Prostate gland (tissue), 2 donors: ENCODE measurements at regions not wholly inside any gene's neighbourhood (a gene's known extent, or its start where the extent isn't known, plus 50 kb on each side); places are given as distances from the start of the nearest gene placed in this dataset.

Experiments
- DNase-seq: peaks from one replicate; pipeline ENCODE4 v3.0.0-alpha.2; 2019; ENCODE audit warnings: low spot score
- H3K27ac ChIP-seq, 2 donors: fragments of 200-600 bp; sonication (generic); 2 replicates each; pipeline ENCODE4 v1.5.1; 2017 to 2019
- H3K27me3 ChIP-seq: fragments of 200-600 bp; sonication (generic); replicated peaks from 2 replicates; pipeline ENCODE4 v1.5.1; 2019; ENCODE audit not compliant: insufficient read depth
- H3K36me3 ChIP-seq, 2 donors: fragments of 200-600 bp; sonication (generic); 1 replicate in 1 of 2; 2 replicates in 1 of 2; pipeline versions ENCODE4 v1.5.1 to v1.8.1; 2017 to 2019
- H3K4me1 ChIP-seq: fragments of 200-600 bp; sonication (generic); replicated peaks from 2 replicates; pipeline ENCODE4 v1.5.1; 2019
- H3K4me3 ChIP-seq, 2 donors: fragments of 200-600 bp; sonication (generic); 2 replicates each; pipeline ENCODE4 v1.5.1; 2017 to 2019
- H3K9me3 ChIP-seq: fragments of 200-600 bp; sonication (generic); 2 replicates; pipeline ENCODE4 v1.5.1; 2017
- POLR2A ChIP-seq: fragments of 450-650 bp; IDR thresholded peaks from one replicate; pipeline ENCODE4 v1.6.1; 2016; ENCODE audit warnings: antibody characterized with exemption, mild to moderate bottlenecking
- POLR2AphosphoS5 ChIP-seq: sonication (generic); formaldehyde crosslinking; IDR thresholded peaks from one replicate; pipeline ENCODE4 v1.6.1; 2017; ENCODE audit warnings: antibody characterized with exemption
- WGBS: methylation state at CpG from one replicate; pipeline ENCODE4 v1.1.5; 2018; 5-methylcytosine and 5-hydroxymethylcytosine counted together
- intact Hi-C: fragments of 100-400 bp; cut with DNase I; formaldehyde crosslinking; loops from one replicate; pipeline ENCODE4 v1.14.2; 2022
- TF ChIP-seq, protein P1 (sequence below), 4 experiments: fragments of 200-600 bp in 2 of 4; fragments of 450-650 bp in 2 of 4; sonication (generic) in 2 of 4; IDR thresholded peaks; 1 replicate in 3 of 4; 2 replicates in 1 of 4; pipeline ENCODE4 v1.5.1; 2016 to 2019; ENCODE audit warnings: antibody characterized with exemption in 4 of 4, mild to moderate bottlenecking in 2 of 4, moderate library complexity in 2 of 4

DNA sequence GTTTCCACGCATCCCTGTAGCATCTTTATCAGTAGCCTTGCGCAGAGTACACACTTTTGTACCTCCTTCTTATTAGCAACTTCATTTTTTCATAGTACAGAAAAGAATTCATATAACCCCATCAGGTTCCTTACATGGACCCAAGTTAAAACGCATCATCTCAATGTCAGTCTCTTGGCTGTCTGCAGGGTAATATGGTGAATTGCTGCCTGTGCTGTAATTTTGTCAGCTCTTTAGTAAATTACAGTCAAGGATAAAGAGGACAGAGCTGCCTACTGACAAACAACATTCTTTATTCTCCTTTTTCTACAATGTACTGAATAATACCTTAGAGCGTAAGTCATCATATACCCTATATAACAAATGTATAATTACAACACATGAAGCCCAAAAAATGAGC lies 222.5 kb downstream of the MRPL39 start:
- 92% methylated on average over 4 of the region's 4 CpGs for WGBS
- Histone ChIP-seq H3K9me3 (no peaks in the 10 kb centered on the region), H3K4me3 (no peak overlapping the region), H3K27ac (no peak overlapping the region), H3K4me1 (no peaks in the 10 kb centered on the region), H3K36me3 (no peaks in the 10 kb centered on the region), H3K27me3 (no peaks in the 10 kb centered on the region)
- intact Hi-C loops: loop anchor here (10.0 kb wide), 1 partner anchor 1530 kb away; no protein-coding TSS in a partner anchor
- no peak for DNase-seq
- no peak for TF ChIP-seq POLR2A
- TF ChIP-seq POLR2AphosphoS5: no peak
- TF ChIP-seq, protein P1, sequence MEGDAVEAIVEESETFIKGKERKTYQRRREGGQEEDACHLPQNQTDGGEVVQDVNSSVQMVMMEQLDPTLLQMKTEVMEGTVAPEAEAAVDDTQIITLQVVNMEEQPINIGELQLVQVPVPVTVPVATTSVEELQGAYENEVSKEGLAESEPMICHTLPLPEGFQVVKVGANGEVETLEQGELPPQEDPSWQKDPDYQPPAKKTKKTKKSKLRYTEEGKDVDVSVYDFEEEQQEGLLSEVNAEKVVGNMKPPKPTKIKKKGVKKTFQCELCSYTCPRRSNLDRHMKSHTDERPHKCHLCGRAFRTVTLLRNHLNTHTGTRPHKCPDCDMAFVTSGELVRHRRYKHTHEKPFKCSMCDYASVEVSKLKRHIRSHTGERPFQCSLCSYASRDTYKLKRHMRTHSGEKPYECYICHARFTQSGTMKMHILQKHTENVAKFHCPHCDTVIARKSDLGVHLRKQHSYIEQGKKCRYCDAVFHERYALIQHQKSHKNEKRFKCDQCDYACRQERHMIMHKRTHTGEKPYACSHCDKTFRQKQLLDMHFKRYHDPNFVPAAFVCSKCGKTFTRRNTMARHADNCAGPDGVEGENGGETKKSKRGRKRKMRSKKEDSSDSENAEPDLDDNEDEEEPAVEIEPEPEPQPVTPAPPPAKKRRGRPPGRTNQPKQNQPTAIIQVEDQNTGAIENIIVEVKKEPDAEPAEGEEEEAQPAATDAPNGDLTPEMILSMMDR (IDR thresholded peaks at IDR 0.05): no peak

DNA sequence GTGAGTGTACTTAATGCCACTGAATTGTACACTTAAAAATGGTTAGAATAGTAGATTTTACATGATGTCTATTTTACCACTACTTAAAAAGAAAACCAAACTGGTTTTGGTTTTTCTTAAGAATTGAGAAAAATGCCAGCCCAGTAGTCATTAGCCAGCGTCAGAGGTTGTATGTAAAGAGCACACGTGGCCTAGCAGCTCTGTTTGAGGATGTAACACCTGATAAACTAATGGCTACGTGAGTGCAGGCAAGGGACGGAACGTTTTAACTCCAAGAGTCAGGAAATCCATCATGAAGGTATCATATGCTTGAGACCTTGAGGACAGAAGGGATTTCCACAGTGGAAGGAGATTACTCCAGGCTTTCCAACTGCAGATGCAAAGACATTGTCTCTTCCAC lies 223.7 kb downstream of the MRPL39 start:
- intact Hi-C loops: loop anchor here (10.0 kb wide), 1 partner anchor 1529 kb away; no protein-coding TSS in a partner anchor
- Histone ChIP-seq H3K4me3 (no peak overlapping the region), H3K27me3 (no peaks in the 10 kb centered on the region), H3K9me3 (no peaks in the 10 kb centered on the region), H3K27ac (no peak overlapping the region), H3K36me3 (no peaks in the 10 kb centered on the region), H3K4me1 (no peaks in the 10 kb centered on the region)
- 83% methylated on average over 5 of the region's 5 CpGs for WGBS
- no peak for DNase-seq
- TF ChIP-seq, protein P1 (IDR thresholded peaks at IDR 0.05): no peak
- TF ChIP-seq POLR2AphosphoS5: no peak
- TF ChIP-seq POLR2A: no peak

DNA sequence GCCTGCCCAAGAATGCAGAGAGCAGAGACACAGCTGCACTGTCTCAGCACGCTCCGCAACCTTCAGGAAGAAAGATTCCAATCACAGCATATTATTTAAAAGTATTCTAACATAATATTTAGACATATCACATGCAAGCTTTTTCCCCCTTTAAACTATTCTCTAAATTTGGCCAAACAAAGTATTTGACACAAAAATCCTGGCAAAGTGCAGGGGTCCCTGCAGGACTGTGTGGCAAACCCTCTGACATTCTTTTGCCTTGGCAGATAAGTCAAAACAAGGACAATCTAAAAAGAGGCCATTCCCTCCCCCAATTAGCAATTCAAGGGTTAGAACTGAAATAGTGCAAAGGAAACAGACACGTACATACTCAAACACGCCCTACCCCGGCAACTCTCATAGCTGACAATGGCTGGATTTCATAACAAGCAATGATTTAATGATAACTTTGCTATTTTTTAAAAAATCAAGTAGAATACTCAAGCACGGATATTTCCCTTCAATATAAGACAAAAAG lies 225.3 kb downstream of the MRPL39 start:
- 75% methylated on average over 6 of the region's 6 CpGs for WGBS
- no peaks in the 10 kb centered on the region for H3K36me3 ChIP-seq
- H3K4me1 ChIP-seq: no peaks in the 10 kb centered on the region
- H3K27ac ChIP-seq: no peak overlapping the region
- DNase-seq: no peak
- H3K4me3 ChIP-seq: no peak overlapping the region
- no peaks in the 10 kb centered on the region for H3K9me3 ChIP-seq
- TF ChIP-seq POLR2A: no peak
- TF ChIP-seq, protein P1 (IDR thresholded peaks at IDR 0.05): no peak
- no peak for TF ChIP-seq POLR2AphosphoS5
- no peaks in the 10 kb centered on the region for H3K27me3 ChIP-seq
- intact Hi-C loops: loop anchor here (10.0 kb wide), 1 partner anchor 1527 kb away; no protein-coding TSS in a partner anchor

DNA sequence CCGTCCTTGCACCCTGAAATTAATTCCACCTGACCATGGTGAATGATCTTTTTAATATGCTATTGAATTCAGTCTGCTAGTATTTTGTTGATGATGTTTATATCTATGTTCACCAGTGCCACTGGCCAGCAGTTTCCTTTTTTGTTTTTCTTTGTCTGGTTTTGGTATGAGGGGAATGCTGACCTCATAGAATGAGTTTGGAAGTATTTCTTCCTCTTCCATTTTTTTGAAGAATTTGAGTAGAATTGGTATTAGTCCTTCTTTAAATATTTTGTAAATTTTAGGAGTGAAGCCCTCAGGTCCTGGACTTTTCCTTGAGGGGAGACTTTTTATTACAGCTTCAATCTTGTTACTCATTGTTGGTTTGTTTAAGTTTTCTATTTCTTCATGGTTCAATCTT lies 231.6 kb downstream of the MRPL39 start:
- no peak for DNase-seq
- no peak for TF ChIP-seq POLR2AphosphoS5
- TF ChIP-seq, protein P1 (IDR thresholded peaks at IDR 0.05): no peak
- TF ChIP-seq POLR2A: no peak
- H3K4me3 ChIP-seq: no peak overlapping the region
- 94% methylated on average over 1 of the region's 1 CpG for WGBS
- no peaks in the 10 kb centered on the region for H3K9me3 ChIP-seq
- intact Hi-C loops: no loop called here
- H3K27ac ChIP-seq: no peak overlapping the region
- no peaks in the 10 kb centered on the region for H3K27me3 ChIP-seq
- H3K4me1 ChIP-seq: no peaks in the 10 kb centered on the region
- no peaks in the 10 kb centered on the region for H3K36me3 ChIP-seq
